ENCODE measurements at regions not wholly inside any gene's neighbourhood (a gene's known extent, or its start where the extent isn't known, plus 50 kb on each side); places are given as distances from the start of the nearest gene placed in this dataset.

- Histone ChIP-seq H3K4me3 (ENCODE audit: low read length) (no peak overlapping the region), H2AFZ (ENCODE audit: low read length) (no peak overlapping the region), H3K27ac (ENCODE audit: low read length) (no peak overlapping the region), H3K9me3 (ENCODE audit: low read length) (no peaks in the 10 kb centered on the region), H3F3A (ENCODE audit: low read length, unreplicated experiment) (no peaks in the 10 kb centered on the region), H3K4me2 (ENCODE audit: low read length) (no peak overlapping the region), H3K4me1 (ENCODE audit: insufficient read depth, low read length) (no peaks in the 10 kb centered on the region), H3K9ac (ENCODE audit: low read length) (no peak overlapping the region), H3K79me2 (ENCODE audit: low read length) (no peaks in the 10 kb centered on the region), H3K9me2 (replicated peaks; ENCODE audit: low read length) (no peaks in the 10 kb centered on the region), H4K20me1 (ENCODE audit: low read length) (no peaks in the 10 kb centered on the region), H3K36me3 (ENCODE audit: low read depth, low read length) (no peaks in the 10 kb centered on the region), H3K27me3 (ENCODE audit: low read length) (no peaks in the 10 kb centered on the region)
- no TSS peak for BruUV-seq (replicated peaks)
- DNase-seq (no peak), ATAC-seq (no peak)
- ChIA-PET CTCF (no interaction called here), POLR2A (ENCODE audit: unreplicated experiment) (no interaction called here)
- no peak for TF ChIP-seq EZH2 (IDR thresholded peaks at IDR 0.05; ENCODE audit: low read length, unreplicated experiment)
- TF ChIP-seq EZH2phosphoT487 (IDR thresholded peaks at IDR 0.05; ENCODE audit: borderline replicate concordance, low read length) = no peak
- TF ChIP-seq, protein P1, sequence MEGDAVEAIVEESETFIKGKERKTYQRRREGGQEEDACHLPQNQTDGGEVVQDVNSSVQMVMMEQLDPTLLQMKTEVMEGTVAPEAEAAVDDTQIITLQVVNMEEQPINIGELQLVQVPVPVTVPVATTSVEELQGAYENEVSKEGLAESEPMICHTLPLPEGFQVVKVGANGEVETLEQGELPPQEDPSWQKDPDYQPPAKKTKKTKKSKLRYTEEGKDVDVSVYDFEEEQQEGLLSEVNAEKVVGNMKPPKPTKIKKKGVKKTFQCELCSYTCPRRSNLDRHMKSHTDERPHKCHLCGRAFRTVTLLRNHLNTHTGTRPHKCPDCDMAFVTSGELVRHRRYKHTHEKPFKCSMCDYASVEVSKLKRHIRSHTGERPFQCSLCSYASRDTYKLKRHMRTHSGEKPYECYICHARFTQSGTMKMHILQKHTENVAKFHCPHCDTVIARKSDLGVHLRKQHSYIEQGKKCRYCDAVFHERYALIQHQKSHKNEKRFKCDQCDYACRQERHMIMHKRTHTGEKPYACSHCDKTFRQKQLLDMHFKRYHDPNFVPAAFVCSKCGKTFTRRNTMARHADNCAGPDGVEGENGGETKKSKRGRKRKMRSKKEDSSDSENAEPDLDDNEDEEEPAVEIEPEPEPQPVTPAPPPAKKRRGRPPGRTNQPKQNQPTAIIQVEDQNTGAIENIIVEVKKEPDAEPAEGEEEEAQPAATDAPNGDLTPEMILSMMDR (conservative IDR thresholded peaks at IDR 0.05; ENCODE audit: low read depth, low read length) = no peak
- intact Hi-C loops (cut with micrococcal nuclease) = loop anchor here (5.0 kb wide), 1 partner anchor 405 kb away; no protein-coding TSS in a partner anchor
These were observed 895.7 kb downstream of the XPNPEP1 start for GRCh38 chr10:109027534-109028185.

GRCh38 chr10:109025172-109025571, 898.1 kb downstream of the XPNPEP1 start:
- DNase-seq (no peak), ATAC-seq (no peak)
- Histone ChIP-seq H3K27ac (ENCODE audit: low read length) (no peak overlapping the region), H2AFZ (ENCODE audit: low read length) (no peak overlapping the region), H3K79me2 (ENCODE audit: low read length) (no peaks in the 10 kb centered on the region), H3K4me3 (ENCODE audit: low read length) (no peak overlapping the region), H3K9me2 (replicated peaks; ENCODE audit: low read length) (no peaks in the 10 kb centered on the region), H3K4me1 (ENCODE audit: insufficient read depth, low read length) (no peaks in the 10 kb centered on the region), H3K4me2 (ENCODE audit: low read length) (no peak overlapping the region), H3K36me3 (ENCODE audit: low read depth, low read length) (no peaks in the 10 kb centered on the region), H3K9ac (ENCODE audit: low read length) (no peak overlapping the region), H4K20me1 (ENCODE audit: low read length) (no peaks in the 10 kb centered on the region), H3K9me3 (ENCODE audit: low read length) (no peaks in the 10 kb centered on the region), H3F3A (ENCODE audit: low read length, unreplicated experiment) (no peaks in the 10 kb centered on the region), H3K27me3 (ENCODE audit: low read length) (no peaks in the 10 kb centered on the region)
- TF ChIP-seq, protein P1 (conservative IDR thresholded peaks at IDR 0.05; ENCODE audit: low read depth, low read length) = no peak
- no peak for TF ChIP-seq EZH2 (IDR thresholded peaks at IDR 0.05; ENCODE audit: low read length, unreplicated experiment)
- no TSS peak for BruUV-seq (replicated peaks)
- intact Hi-C loops (cut with micrococcal nuclease) = loop anchor here (5.0 kb wide), 1 partner anchor 407 kb away; no protein-coding TSS in a partner anchor
- CTCF ChIA-PET = no interaction called here
- POLR2A ChIA-PET (ENCODE audit: unreplicated experiment) = no interaction called here

DNA sequence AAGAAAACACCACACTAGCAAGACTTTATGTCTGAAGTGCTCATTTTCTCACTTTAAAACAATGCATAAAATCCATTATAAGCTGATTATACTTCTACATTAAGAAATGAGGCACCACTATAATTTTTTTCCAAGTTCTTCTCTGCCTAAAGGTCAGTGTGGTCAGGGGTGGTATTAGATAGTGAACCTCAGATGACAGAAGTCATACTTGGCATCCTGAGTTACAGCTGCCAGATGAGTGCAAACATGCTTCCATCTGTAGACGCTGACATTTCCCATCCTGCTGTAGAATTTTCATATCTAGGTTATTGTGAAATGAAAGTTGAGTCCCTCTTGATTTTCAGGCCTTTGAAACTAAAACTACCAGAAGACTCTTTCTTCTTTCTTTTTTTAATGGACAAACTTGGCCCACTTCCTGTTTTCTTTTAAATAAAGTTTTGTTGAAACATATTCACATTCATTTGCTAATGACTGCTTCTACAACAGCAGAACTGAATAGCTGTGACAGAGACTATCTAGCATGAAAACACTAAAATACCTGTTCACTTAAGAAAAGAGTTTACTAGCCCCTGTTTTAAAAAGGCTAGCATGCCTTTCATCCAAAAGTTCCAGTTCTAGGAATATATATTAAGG, 900.8 kb downstream of the XPNPEP1 start:
- ChIA-PET POLR2A (ENCODE audit: unreplicated experiment) (no interaction called here), CTCF (interaction anchor here (0.8 kb wide), 1 partner anchor 111 kb away, joined by 3 read pairs; no protein-coding TSS in a partner anchor)
- no peaks in the 10 kb centered on the region for H3K27me3 ChIP-seq (ENCODE audit: low read length)
- no peaks in the 10 kb centered on the region for H3K9me2 ChIP-seq (replicated peaks; ENCODE audit: low read length)
- intact Hi-C loops (cut with micrococcal nuclease) = no loop called here
- no peaks in the 10 kb centered on the region for H3F3A ChIP-seq (ENCODE audit: low read length, unreplicated experiment)
- H2AFZ ChIP-seq (ENCODE audit: low read length) = no peak overlapping the region
- H3K9me3 ChIP-seq (ENCODE audit: low read length) = no peaks in the 10 kb centered on the region
- H3K4me1 ChIP-seq (ENCODE audit: insufficient read depth, low read length) = peaks cover 8% of the 10 kb centered on the region; the same call in 1 of the 2 replicates
- H3K9ac ChIP-seq (ENCODE audit: low read length) = no peak overlapping the region
- no peaks in the 10 kb centered on the region for H3K36me3 ChIP-seq (ENCODE audit: low read depth, low read length)
- H3K4me3 ChIP-seq (ENCODE audit: low read length) = no peak overlapping the region
- BruUV-seq (replicated peaks) = no TSS peak
- H3K4me2 ChIP-seq (ENCODE audit: low read length) = no peak overlapping the region
- no peak for DNase-seq
- H3K79me2 ChIP-seq (ENCODE audit: low read length) = no peaks in the 10 kb centered on the region
- no peak for ATAC-seq
- TF ChIP-seq EZH2 (IDR thresholded peaks at IDR 0.05; ENCODE audit: low read length, unreplicated experiment) (no peak), EZH2phosphoT487 (IDR thresholded peaks at IDR 0.05; ENCODE audit: borderline replicate concordance, low read length) (no peak)
- TF ChIP-seq, protein P1 (conservative IDR thresholded peaks at IDR 0.05; ENCODE audit: low read depth, low read length) = no peak
- H3K27ac ChIP-seq (ENCODE audit: low read length) = no peak overlapping the region
- H4K20me1 ChIP-seq (ENCODE audit: low read length) = no peaks in the 10 kb centered on the region
